ENCODE measurements at regions not wholly inside any gene's neighbourhood (a gene's known extent, or its start where the extent isn't known, plus 50 kb on each side); places are given as distances from the start of the nearest gene placed in this dataset.

- no peak overlapping the region for H3K27ac Mint-ChIP-seq
- no peak for TF ChIP-seq CTCF (IDR thresholded peaks at IDR 0.05)
- H3K27ac ChIP-seq (ENCODE audit: low read length), result no peak overlapping the region
- peaks cover 7% of the 10 kb centered on the region for H3K36me3 Mint-ChIP-seq
- no peak overlapping the region for H3K4me3 Mint-ChIP-seq
- no peaks in the 10 kb centered on the region for H3K4me1 ChIP-seq (ENCODE audit: control insufficient read depth, insufficient read depth, low read length)
- H3K36me3 ChIP-seq (ENCODE audit: control insufficient read depth, insufficient read depth, low read length), result no peaks in the 10 kb centered on the region
- WGBS (ENCODE audit: insufficient coverage), result 61% methylated on average over 2 of the region's 2 CpGs
- peaks cover 4 to 12% of the 10 kb centered on the region in 2 donors for H3K9me3 Mint-ChIP-seq
- ATAC-seq, result no peak
- intact Hi-C loops (cut with micrococcal nuclease), result no loop called here
- H3K27me3 ChIP-seq (ENCODE audit: control insufficient read depth, insufficient read depth, low read length), result no peaks in the 10 kb centered on the region
- no peak overlapping the region for H3K4me3 ChIP-seq (ENCODE audit: low read length)
- H3K27me3 Mint-ChIP-seq (ENCODE audit: low read depth in 2 of 2), result no peaks in the 10 kb centered on the region
- no peak for DNase-seq
- H3K9me3 ChIP-seq (ENCODE audit: control insufficient read depth, insufficient read depth, low read length), result no peaks in the 10 kb centered on the region
- no peaks in the 10 kb centered on the region for H3K4me1 Mint-ChIP-seq
Observed at GRCh38 chr11:133608496-133608895, 76.2 kb upstream of the OPCML start.

DNA sequence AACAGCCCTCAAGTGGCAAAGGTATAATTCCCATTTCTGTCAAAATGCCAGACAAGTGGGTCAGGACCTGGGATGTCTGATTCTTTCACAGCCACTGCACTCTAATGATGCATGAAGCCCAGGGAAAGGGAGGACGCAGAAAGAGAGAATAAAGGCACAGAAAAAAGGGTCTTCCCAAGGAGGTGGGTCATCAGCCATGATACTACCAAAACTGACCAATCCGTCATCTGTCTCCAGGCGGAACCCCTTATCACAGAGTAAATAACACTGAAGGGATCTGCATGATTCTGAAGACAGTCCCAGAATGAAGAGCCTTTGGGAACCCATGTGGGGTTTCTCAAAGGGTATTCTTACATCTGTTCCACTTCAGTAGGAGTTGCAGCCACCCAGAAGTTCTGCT is 73.8 kb upstream of the OPCML start:
- Mint-ChIP-seq H3K27ac (no peak overlapping the region), H3K27me3 (ENCODE audit: low read depth in 2 of 2) (no peaks in the 10 kb centered on the region), H3K9me3 (peaks cover 4 to 13% of the 10 kb centered on the region in 2 donors), H3K36me3 (peaks cover 7% of the 10 kb centered on the region), H3K4me1 (no peaks in the 10 kb centered on the region), H3K4me3 (no peak overlapping the region)
- intact Hi-C loops (cut with micrococcal nuclease), result no loop called here
- Histone ChIP-seq H3K36me3 (ENCODE audit: control insufficient read depth, insufficient read depth, low read length) (no peaks in the 10 kb centered on the region), H3K27me3 (ENCODE audit: control insufficient read depth, insufficient read depth, low read length) (no peaks in the 10 kb centered on the region), H3K4me1 (ENCODE audit: control insufficient read depth, insufficient read depth, low read length) (no peaks in the 10 kb centered on the region), H3K4me3 (ENCODE audit: low read length) (no peak overlapping the region), H3K27ac (ENCODE audit: low read length) (no peak overlapping the region), H3K9me3 (ENCODE audit: control insufficient read depth, insufficient read depth, low read length) (no peaks in the 10 kb centered on the region)
- ATAC-seq, result no peak
- WGBS (ENCODE audit: insufficient coverage), result 87% methylated on average over 3 of the region's 3 CpGs
- DNase-seq, result no peak
- no peak for TF ChIP-seq CTCF (IDR thresholded peaks at IDR 0.05)

DNA sequence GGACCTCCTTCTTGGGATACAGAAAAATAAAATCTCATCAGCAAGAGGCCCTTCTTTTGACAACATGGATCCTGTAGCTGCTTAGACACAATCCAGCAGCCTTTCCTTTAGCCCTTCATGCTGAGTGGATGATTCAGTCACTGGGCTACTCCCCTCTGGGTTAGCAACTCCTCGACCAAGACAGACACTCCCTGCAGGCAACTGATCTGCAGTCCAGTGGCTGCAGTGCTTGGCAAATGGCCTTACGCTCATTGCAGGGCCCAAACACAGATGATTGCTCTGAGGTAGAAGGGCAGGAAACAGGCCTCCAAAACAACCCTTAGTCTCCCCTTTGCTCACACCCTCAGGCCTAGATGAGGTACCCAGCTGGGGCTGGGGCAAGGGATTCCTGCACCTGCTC is 73.2 kb upstream of the OPCML start:
- Mint-ChIP-seq H3K4me1 (no peaks in the 10 kb centered on the region), H3K27me3 (ENCODE audit: low read depth in 2 of 2) (no peaks in the 10 kb centered on the region), H3K4me3 (no peak overlapping the region), H3K9me3 (peaks cover 4 to 13% of the 10 kb centered on the region in 2 donors), H3K36me3 (peaks cover 4% of the 10 kb centered on the region), H3K27ac (no peak overlapping the region)
- ATAC-seq (no peak), DNase-seq (no peak)
- Histone ChIP-seq H3K9me3 (ENCODE audit: control insufficient read depth, insufficient read depth, low read length) (no peaks in the 10 kb centered on the region), H3K27ac (ENCODE audit: low read length) (no peak overlapping the region), H3K36me3 (ENCODE audit: control insufficient read depth, insufficient read depth, low read length) (no peaks in the 10 kb centered on the region), H3K4me3 (ENCODE audit: low read length) (no peak overlapping the region), H3K4me1 (ENCODE audit: control insufficient read depth, insufficient read depth, low read length) (no peaks in the 10 kb centered on the region), H3K27me3 (ENCODE audit: control insufficient read depth, insufficient read depth, low read length) (no peaks in the 10 kb centered on the region)
- intact Hi-C loops (cut with micrococcal nuclease), result no loop called here
- WGBS (ENCODE audit: insufficient coverage), result 62% methylated on average over 2 of the region's 2 CpGs
- TF ChIP-seq CTCF (IDR thresholded peaks at IDR 0.05), result no peak

GRCh38 chr11:133601641-133602040 is 69.3 kb upstream of the OPCML start:
- Mint-ChIP-seq H3K9me3 (peaks cover 0 to 3% of the 10 kb centered on the region in 2 donors), H3K36me3 (no peaks in the 10 kb centered on the region), H3K27me3 (ENCODE audit: low read depth in 2 of 2) (peaks cover 0 to 2% of the 10 kb centered on the region in 2 donors), H3K4me3 (no peak overlapping the region), H3K4me1 (no peaks in the 10 kb centered on the region), H3K27ac (no peak overlapping the region)
- H3K36me3 ChIP-seq (ENCODE audit: control insufficient read depth, insufficient read depth, low read length), result no peaks in the 10 kb centered on the region
- TF ChIP-seq CTCF (IDR thresholded peaks at IDR 0.05), result no peak
- intact Hi-C loops (cut with micrococcal nuclease), result no loop called here
- no peaks in the 10 kb centered on the region for H3K27me3 ChIP-seq (ENCODE audit: control insufficient read depth, insufficient read depth, low read length)
- no peaks in the 10 kb centered on the region for H3K9me3 ChIP-seq (ENCODE audit: control insufficient read depth, insufficient read depth, low read length)
- ATAC-seq (no peak), DNase-seq (no peak)
- no peaks in the 10 kb centered on the region for H3K4me1 ChIP-seq (ENCODE audit: control insufficient read depth, insufficient read depth, low read length)
- H3K27ac ChIP-seq (ENCODE audit: low read length), result no peak overlapping the region
- H3K4me3 ChIP-seq (ENCODE audit: low read length), result no peak overlapping the region
- WGBS (ENCODE audit: insufficient coverage), result 74% methylated on average over 3 of the region's 3 CpGs
